HG03442 (cell line): ENCODE measurements at regions not wholly inside any gene's neighbourhood (a gene's known extent, or its start where the extent isn't known, plus 50 kb on each side); places are given as distances from the start of the nearest gene placed in this dataset.
A peak's percentile ranks its signal among the peaks of the same experiment; 100 is the strongest.

Experiments used
- ATAC-seq: cut with Tn5 transposase; IDR thresholded peaks from one replicate; pipeline ENCODE4 v1.9.1; 2021; ENCODE audit warnings: mild to moderate bottlenecking, moderate library complexity; ENCODE audit not compliant: unreplicated experiment

- ATAC-seq, result no peak
Measured at GRCh38 chr11:128330203-128330602, 257.2 kb downstream of the ETS1 start.

DNA sequence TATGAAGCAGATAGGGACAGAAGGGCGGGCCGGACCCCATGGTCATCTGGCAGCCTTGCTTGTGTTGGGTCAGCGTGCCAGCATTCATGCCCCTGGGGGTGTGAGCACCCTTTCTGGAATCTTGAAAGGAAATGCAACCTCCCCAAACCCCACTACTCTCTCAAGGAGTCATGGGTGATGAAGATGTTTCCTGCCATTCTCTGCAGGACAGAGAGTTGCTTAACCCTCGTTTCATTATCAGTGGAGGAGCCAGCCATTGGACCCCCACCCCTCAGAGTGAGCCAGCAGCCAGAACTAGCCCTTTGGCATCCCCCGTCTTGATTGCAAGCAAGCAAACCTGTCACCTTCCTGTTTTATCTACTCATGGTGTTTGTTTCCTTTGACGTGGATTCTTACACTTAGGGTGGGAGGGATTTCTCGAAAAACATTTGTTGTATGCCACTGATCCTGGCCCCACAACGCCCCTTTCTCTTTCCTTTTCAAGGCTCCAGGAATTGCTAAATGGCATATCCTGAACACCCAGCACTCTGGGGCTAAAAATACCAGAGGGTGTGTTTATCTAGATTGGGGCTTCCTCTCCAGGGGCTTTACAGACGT lies 258.3 kb downstream of the ETS1 start:
- no peak for ATAC-seq

DNA sequence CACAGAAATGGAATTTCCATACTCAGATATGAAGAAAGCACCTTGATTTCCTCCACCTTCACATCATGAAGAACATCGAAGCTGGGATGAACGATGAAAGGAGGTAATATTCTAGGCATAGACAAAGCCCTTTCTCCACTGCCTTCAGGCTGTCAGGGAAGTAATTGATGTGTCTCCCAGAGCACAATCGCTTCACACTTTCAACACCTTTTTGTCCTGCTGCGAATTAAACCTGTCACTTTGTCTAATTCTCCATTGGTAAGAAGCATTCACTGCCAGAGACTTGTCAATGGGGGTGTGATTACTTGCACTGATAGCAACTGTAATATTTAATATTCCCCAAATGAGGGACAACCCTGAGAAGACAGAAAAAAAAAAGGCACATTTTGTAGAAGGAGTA lies 260.1 kb downstream of the ETS1 start:
- ATAC-seq, result no peak

DNA sequence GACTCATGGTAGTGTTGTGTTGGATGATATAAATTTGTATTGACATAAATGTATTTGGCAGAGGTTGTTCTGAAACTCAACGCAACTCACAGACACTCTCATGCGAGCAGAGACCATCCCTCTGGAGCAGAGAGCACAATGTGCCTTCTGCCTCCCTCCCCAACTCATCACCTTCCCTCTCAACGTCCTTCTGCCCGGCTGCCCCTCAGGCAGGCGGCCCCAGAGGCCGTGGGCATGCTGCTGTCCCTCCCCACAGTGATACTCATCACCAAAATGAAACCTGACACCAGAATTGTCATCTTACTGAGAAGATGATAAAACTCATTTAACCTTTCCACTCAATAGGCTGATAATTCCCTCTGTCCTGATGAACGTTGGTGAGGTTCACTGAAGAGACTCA lies 260.6 kb downstream of the ETS1 start:
- no peak for ATAC-seq

GRCh38 chr11:128324531-128325141 lies 262.7 kb downstream of the ETS1 start:
- ATAC-seq, result no peak

GRCh38 chr11:128324051-128324481 lies 263.3 kb downstream of the ETS1 start:
- no peak for ATAC-seq

GRCh38 chr11:128323381-128323780 lies 264.0 kb downstream of the ETS1 start:
- peak; percentile 30 for ATAC-seq

GRCh38 chr11:128318856-128319474 lies 268.4 kb downstream of the ETS1 start:
- ATAC-seq, result peak; percentile 94

DNA sequence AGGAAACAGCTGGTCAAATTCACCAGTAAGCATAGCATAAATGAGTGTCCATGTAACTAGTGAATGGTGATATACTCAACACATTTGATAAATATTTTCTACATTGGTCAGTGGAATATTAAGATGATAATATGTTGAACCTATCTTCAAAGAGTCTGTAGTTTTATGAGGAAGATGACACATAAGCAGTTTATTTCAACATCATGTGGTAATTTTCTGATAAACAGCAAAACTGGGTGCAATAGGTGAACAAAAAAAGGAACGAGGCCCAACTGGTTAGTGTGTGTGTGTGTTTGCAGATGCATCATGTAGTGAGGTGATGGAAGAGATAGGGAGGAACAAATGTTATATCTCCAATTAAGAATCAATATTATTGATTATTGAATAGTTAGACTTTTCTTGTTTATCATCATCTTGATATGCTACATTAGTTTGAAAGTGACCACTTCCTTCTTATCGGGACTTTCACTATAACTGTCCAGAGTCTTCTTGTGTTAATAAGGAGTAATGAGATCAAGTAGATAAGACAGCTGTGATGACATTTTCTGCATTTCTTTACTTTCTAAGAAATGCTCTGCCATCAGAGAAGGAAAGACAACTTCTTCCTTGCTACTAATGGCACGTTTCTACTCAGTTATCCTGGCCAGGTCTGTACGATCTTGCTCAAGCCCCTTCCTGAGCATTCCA lies 270.7 kb downstream of the ETS1 start:
- ATAC-seq, result no peak

DNA sequence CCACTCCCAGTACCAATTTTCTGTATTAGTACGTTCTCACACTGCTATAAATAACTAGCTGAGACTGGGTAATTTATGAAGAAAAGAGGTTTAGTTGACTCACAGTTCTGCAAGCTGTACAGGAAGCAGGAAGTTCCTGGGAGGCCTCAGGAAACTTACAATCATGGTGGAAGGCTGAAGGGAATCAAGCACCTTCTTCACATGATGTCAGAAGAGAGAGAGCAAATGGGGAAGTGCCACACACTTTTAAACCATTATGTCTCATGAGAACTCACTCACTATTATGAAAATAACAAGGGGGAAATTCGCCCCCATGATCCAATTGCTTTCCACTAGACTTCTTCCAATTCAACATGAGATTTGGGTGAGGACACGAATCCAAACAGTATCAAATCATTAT lies 271.4 kb downstream of the ETS1 start:
- ATAC-seq, result no peak

DNA sequence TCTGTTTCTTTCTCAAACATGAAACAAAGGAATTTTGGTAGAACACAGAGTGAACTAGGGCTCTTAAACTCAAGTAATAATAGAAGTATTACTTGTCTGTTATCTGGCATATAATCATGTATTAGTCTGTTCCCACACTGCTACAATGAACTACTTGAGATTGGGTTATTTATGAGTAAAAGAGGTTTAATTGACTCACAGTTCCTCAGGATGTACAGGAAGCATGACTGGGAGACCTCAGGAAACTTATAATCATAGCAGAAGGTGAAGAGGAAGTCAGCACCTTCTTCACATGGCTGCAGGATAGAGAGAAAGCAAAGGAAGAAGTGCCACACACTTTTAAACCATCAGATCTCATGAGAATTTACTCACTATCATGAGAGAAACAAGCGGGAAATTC lies 273.4 kb downstream of the ETS1 start:
- no peak for ATAC-seq

DNA sequence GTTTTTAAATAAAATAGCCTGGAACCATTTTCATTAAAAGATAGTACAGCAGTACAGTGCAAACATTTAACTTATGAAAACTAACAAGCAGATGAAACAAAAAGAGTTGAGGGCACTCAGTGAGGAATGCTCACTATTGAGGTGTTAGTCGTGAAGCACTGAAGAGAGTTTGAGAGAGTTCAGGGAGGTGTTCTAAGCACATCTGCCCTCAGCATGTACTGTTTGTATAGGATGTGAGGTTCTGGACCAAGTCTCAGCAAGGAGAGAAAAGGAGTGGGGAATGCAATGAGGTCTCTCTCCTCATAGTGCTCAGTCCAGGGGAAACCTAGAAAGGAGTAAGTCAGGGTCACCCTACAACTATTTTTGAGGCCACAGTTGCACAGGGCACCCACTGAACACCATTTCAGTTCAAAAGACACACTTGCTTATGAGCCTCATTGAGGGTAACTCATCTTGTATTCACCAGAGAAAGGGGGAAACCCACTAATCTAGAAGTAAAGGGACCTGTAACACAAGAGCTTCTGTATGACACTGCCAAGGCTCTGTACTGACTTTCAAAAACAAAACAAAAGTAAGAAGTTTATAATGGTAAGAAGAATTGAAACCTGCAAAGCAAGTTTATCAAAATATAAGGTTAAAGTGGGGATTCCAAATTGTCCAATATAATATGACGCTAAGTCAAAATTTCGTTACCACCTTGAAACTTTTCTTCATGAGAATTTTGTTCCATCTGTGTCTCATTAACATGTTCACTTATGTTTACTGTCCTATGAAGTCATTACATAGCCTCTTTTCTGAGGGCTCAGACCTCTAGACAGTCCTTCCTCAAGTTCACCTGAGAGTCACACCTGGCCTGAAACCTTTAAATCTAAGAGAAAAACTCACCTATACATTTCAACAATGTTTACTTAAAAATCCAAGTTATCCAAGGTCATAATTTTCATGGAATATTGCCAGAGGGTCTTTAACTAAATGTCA lies 275.3 kb downstream of the ETS1 start:
- peak; percentile 69 for ATAC-seq

DNA sequence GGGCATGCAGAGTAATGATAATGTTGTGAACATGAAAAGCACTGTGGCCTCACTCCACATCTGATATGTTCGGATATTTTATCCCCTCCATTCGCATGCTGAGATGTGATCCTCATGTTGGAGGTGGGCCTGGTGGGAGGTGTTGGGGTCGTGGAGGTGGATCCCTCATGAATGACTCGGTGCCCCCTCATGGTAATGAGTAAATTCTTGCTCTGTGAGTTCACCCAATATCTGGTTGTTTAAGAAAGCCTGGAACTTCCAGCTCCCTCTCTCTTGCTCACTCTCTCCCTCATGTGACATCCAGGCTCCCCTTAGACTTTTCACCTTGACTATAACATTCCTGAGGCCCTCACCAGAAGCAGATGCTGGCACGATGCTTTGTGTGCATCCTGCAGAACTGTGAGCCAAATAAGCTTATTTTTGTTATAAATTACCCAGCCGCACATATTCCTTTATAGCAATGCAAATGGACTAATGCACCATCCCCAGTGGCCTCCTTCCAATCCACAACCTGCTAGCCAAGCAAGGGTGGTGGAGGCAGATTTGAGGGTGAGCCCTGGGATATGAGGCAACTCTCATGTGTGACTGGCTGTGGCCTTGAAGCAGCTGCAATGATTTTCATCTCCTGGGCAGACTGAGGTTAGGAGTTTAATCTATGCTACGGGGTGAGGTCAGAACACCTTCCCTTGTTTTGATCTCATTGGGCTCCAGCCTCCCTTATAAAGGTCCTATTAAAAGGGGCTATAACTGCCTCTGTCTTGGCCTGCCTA lies 276.5 kb downstream of the ETS1 start:
- ATAC-seq, result no peak

DNA sequence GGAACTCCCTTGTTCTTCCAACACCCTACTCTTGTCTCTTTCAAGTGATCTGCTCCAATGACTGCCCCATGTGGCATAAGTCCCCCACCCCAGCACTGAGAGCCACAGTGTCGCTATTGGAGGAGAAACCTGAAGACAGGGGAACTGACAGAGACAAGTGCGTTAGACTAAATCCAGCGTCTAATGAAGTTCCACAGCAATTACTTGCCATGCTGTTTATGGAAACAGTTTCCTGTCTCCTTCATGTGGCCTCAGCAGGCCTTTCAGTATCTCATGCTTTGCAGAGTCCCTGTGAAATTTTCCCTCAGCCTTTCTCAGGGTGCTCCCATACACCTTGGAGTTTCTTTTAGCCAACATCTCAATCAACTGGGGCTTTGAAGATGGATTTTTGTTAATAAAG lies 277.4 kb downstream of the ETS1 start:
- no peak for ATAC-seq

GRCh38 chr11:128308794-128309193 lies 278.6 kb downstream of the ETS1 start:
- ATAC-seq, result no peak

- ATAC-seq, result no peak
Measured at GRCh38 chr11:128305588-128305987, 281.8 kb downstream of the ETS1 start.

GRCh38 chr11:128304666-128305485 lies 282.5 kb downstream of the ETS1 start:
- ATAC-seq, result no peak

- ATAC-seq, result no peak
Measured at GRCh38 chr11:128304116-128304515, 283.2 kb downstream of the ETS1 start.

DNA sequence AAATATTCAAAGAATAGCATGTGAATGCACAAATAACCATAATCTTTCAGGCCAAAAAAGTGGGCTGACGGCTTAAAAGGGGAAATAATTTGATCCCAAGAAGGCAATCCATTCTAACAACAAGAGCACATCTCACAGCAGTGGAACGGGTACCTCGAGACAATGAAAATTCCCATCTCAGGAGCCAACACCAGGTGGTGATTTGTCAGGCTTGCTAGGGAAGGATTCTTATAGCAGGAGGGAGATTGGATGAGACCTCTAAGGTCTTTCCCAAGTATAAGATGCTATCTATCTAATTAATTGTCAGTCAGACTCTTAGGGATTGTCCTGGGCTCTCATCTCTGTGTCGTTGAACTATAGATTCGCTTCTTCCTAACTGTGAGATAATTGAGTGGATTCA lies 284.0 kb downstream of the ETS1 start:
- ATAC-seq, result no peak
